ENCODE measurements at regions not wholly inside any gene's neighbourhood (a gene's known extent, or its start where the extent isn't known, plus 50 kb on each side); places are given as distances from the start of the nearest gene placed in this dataset.
"Not testable (repeated sequence)": the region's sequence is repeated elsewhere in the genome, so short reads cannot be mapped to it uniquely, and the experiment has no call there.

GRCh38 chr3:67064105-67064504 lies 66.0 kb downstream of the KBTBD8 start:
- no peak for DNase-seq (ENCODE audit: low spot score)

- DNase-seq (ENCODE audit: low spot score), result no peak
These were observed 69.1 kb downstream of the KBTBD8 start for GRCh38 chr3:67067251-67067650.

GRCh38 chr3:67072640-67073039 lies 74.5 kb downstream of the KBTBD8 start:
- not testable (repeated sequence) for DNase-seq (ENCODE audit: low spot score)

- DNase-seq (ENCODE audit: low spot score), result no peak
These were observed 75.7 kb downstream of the KBTBD8 start for GRCh38 chr3:67073812-67074211.

- DNase-seq (ENCODE audit: low spot score), result no peak
These were observed 77.2 kb downstream of the KBTBD8 start for GRCh38 chr3:67075295-67075694.

- DNase-seq (ENCODE audit: low spot score), result no peak
These were observed 78.5 kb downstream of the KBTBD8 start for GRCh38 chr3:67076607-67077006.

GRCh38 chr3:67077656-67078055 lies 79.5 kb downstream of the KBTBD8 start:
- DNase-seq (ENCODE audit: low spot score), result no peak

GRCh38 chr3:67082533-67083024 lies 84.5 kb downstream of the KBTBD8 start:
- no peak for DNase-seq (ENCODE audit: low spot score)

GRCh38 chr3:67083277-67083676 lies 85.2 kb downstream of the KBTBD8 start:
- peak; percentile 66 for DNase-seq (ENCODE audit: low spot score)

- DNase-seq (ENCODE audit: low spot score), result no peak
These were observed 89.7 kb downstream of the KBTBD8 start for GRCh38 chr3:67087788-67088187.

- DNase-seq (ENCODE audit: low spot score), result no peak
These were observed 92.4 kb downstream of the KBTBD8 start for GRCh38 chr3:67090474-67090873.

- DNase-seq (ENCODE audit: low spot score), result no peak
These were observed 95.2 kb downstream of the KBTBD8 start for GRCh38 chr3:67093305-67093704.

GRCh38 chr3:67094167-67094566 lies 96.1 kb downstream of the KBTBD8 start:
- DNase-seq (ENCODE audit: low spot score), result no peak

- no peak for DNase-seq (ENCODE audit: low spot score)
These were observed 96.7 kb downstream of the KBTBD8 start for GRCh38 chr3:67094774-67095173.

GRCh38 chr3:67104388-67104787 lies 106.3 kb downstream of the KBTBD8 start:
- DNase-seq (ENCODE audit: low spot score), result no peak

GRCh38 chr3:67106874-67107273 lies 108.8 kb downstream of the KBTBD8 start:
- no peak for DNase-seq (ENCODE audit: low spot score)

- DNase-seq (ENCODE audit: low spot score), result no peak
These were observed 111.6 kb downstream of the KBTBD8 start for GRCh38 chr3:67109651-67110204.

GRCh38 chr3:67113802-67114407 lies 115.8 kb downstream of the KBTBD8 start:
- peak; percentile 67 for DNase-seq (ENCODE audit: low spot score)

- no peak for DNase-seq (ENCODE audit: low spot score)
These were observed 120.0 kb downstream of the KBTBD8 start for GRCh38 chr3:67118122-67118521.

GRCh38 chr3:67118635-67119034 lies 120.5 kb downstream of the KBTBD8 start:
- DNase-seq (ENCODE audit: low spot score), result no peak

- no peak for DNase-seq (ENCODE audit: low spot score)
These were observed 125.8 kb downstream of the KBTBD8 start for GRCh38 chr3:67123914-67124313.

GRCh38 chr3:67127254-67127653 lies 129.1 kb downstream of the KBTBD8 start:
- no peak for DNase-seq (ENCODE audit: low spot score)

GRCh38 chr3:67142432-67142831 lies 144.3 kb downstream of the KBTBD8 start:
- no peak for DNase-seq (ENCODE audit: low spot score)

- no peak for DNase-seq (ENCODE audit: low spot score)
These were observed 147.6 kb downstream of the KBTBD8 start for GRCh38 chr3:67145738-67146137.

Data from CD4-positive, alpha-beta T cell treated with Interleukin-6 at 100 ng/mL for 8 hours (primary cell).